Epidermal melanocyte (primary cell): ENCODE measurements at regions not wholly inside any gene's neighbourhood (a gene's known extent, or its start where the extent isn't known, plus 50 kb on each side); places are given as distances from the start of the nearest gene placed in this dataset.
A peak's percentile ranks its signal among the peaks of the same experiment; 100 is the strongest.

Experiments used
- DNase-seq: peaks from one replicate; pipeline ENCODE4 v3.0.0; 2011; ENCODE audit warnings: low spot score; ENCODE audit not compliant: insufficient read length

GRCh38 chr2:42859006-42859552 is 66.7 kb upstream of the HAAO start:
- DNase-seq, result peak; percentile 46

DNA sequence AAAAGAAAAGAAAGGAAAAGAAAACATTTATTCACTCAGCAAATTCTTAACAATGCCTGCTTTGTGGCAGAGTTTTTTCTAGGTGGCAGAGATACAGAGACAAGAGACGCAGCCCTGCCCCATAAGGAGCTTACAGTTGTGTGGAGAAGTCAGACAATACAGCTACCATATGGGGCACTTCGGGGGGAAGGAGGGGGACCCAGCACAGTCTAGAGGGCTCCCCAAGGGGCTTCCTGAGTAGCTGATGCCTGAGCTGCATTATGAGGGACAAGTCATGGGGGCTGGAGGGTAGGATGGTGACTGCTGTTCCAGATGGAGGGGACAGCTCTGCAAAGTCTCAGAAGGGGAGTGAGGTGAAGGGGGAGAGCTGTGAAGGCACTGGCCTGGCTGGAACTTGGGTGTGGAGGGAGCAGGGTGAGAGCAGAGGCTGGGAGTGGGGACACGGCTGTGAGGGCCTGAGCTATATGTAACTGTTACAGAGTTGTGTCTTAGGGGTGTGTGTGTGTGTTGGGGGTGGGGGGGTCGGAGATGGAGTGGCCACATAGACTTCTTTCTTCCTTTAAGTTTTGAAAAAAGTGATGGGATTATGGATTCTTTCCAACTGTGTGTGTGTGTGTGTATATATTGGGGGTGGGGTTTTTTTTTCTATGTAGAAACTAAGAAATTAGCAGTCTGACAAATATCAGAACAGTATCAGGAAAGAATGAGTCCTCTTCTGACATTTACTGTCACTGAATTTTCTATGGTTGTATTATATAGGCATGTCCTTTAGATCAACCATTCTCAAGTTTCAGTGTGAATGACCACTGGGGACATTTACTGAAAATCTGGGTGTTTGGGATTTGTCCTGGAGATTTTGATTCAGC is 66.0 kb upstream of the HAAO start:
- DNase-seq, result no peak

DNA sequence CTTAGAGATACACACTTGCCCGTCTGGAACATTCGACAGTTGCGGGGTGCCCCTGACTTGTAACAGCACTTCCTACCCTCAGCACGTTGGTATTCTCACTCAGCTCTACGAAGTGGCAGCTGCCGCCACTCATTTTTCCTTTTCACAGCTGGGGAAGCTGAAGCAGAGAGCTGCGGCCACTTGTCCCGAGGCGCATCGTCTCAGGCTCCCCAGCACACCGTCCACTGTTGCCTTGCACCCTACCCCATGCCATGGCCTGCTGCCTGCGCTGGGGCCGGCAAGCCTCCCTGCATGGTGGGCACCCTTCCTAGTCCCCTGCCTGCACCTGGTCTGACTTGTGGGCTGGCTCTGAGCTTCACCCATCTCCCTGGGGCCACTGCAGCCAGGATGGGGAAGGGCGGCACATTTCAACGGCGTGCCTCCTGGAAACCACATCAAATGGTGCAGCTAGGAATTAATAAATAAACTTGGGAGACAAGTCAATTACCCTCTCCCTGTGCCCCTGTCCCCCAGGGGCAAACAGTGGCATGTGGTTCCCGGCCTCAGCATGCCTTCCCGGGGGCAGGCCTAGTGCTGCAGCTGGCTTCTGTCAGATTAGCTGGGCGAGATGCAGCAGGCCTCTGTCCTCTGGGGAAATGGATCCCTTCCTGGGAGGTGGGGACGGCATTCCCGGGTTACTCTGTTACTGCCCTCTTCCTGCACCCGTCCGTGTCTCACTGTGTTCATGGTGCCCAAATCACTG is 64.7 kb upstream of the HAAO start:
- no peak for DNase-seq

DNA sequence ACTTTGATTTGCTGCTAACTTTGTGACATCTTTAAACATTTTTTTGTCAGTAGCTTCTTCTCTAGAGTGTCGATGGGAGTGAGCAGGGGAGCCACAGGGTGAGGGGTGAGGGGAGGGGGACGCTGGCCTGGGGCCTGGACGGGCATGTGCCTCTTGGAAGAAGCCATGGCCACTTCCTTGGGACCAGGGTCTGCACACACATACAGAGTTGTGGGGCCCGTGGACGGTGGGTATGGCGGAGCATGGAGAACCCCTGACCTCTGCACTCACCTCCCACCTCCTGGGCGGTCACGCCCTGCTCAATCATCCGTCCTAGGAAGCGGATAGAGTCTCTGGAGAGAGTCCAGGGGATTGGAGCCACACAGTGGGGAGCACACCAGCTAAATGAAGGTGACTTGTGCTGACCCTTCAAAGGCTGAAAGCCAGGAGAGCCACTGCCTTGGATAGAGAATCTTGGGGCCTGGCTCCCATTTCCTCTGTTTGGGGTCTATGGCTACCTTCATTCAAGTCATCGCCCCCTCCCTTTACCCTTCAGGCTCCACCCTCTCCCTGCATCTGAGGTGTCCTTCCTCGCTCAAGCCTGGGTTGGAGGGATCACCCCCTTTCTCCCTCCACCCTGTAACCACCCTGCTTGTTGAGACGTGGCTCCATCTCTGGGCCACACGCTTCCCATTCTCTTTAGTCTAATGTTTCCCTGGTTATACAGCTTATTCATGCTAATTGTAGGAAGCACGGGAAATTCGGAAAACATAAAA is 63.9 kb upstream of the HAAO start:
- DNase-seq, result no peak

DNA sequence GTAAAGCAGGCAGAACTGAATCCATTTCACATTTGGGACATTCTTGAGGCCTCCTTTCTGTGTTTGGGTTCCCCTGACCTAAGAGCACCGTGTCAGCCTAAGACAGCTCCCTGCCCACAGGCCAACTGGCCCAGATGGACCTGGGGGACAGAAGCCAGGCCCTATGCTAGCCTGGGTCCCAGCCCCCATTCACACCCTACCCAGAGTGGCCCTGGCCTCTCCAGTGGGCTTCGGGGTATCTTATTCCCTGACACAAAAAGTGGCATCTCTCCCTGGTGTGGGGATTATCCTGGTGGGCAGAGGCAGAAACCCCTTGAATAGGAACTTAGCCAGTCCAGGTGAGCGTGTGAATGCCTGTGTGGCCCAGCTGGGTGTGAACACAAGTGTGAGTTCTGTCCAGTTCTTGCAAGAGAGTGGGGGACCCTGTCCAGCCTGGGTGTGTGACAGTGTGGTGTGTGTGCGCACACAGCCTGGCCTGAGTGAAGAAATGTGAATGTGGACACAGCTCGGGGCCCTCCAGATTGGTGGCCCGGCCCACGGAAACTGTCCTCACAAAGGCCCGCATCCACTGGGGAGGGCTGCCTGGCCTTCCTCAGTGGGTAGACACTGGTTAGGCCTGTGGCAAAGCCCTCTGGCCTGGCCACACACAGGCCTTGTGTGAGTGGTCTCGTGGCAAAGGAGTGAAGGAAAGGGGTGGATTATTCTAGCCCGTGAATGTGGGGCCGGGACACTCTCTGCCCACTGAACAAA is 63.0 kb upstream of the HAAO start:
- DNase-seq, result no peak

GRCh38 chr2:42854207-42854818 is 61.9 kb upstream of the HAAO start:
- DNase-seq, result no peak

- DNase-seq, result no peak
Measured at GRCh38 chr2:42853549-42854206, 61.3 kb upstream of the HAAO start.

DNA sequence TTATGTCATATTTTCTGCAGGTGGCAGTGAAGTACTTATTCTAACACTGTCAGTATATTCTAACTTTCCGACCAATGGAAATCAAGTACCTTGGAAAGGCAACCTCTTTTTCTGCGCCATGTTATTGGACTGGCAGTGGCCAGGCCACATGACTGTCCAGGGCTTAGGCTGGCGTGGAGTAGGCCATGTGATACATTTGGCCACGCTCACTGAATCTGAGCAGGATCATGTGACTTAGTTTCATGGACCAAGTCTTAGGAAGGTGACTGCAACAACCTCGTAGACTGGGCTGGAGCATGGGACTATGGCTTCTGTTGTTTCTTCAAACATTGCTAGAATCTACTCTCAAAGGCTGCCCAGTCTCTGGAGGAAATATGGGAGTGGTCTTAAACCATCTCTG is 60.4 kb upstream of the HAAO start:
- no peak for DNase-seq

GRCh38 chr2:42851740-42852250 is 59.4 kb upstream of the HAAO start:
- DNase-seq, result no peak

GRCh38 chr2:42851186-42851585 is 58.8 kb upstream of the HAAO start:
- no peak for DNase-seq

- DNase-seq, result no peak
Measured at GRCh38 chr2:42850016-42850805, 57.8 kb upstream of the HAAO start.

DNA sequence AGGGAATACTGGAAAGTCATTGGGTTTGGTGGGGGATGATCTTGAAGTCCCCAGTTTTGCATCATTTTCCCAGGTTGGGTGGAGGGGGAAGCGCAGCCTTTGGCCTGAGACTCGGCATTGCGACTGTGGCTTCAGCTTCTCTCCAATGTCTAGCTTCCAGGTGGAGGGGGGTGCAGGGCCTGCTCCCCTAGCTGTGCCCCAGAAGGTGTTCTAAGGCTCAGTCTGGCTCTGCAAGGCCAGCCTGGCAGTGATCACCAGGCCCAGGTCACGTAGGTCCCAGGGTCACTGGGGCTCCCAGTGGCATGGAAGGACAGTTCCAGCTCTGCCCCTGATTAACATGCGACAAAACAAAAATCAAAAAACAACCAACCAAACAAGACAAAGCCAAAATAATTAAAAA is 56.9 kb upstream of the HAAO start:
- no peak for DNase-seq

DNA sequence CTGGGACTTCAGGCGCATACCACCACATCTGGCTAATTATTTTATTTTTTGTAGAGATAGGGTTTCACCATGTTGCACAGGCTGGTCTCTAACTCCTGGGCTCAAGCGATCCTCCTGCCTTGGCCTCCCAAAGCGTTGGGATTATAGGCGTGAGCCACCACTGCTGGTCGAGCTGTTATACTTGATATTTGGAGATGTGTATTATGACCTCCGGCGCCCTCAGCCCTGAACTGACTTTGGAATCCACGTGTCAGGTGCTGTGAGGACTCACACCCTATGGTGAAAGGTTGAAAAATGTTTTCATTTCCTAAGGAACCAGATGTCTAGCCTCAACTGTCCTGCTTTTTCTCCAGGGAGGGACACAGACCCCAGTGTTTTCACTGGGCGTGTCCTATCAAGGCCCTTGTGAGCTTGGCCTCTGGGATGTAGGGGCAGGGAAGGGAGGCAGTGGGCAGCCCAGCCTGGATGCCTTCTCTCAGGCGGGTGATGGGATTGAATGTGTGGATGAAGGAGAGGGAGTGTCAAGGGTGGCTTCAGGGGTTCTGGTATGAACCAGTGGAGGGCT is 56.4 kb upstream of the HAAO start:
- DNase-seq, result no peak

- DNase-seq, result no peak
Measured at GRCh38 chr2:42848265-42848664, 55.9 kb upstream of the HAAO start.

- DNase-seq, result no peak
Measured at GRCh38 chr2:42847596-42848151, 55.3 kb upstream of the HAAO start.

GRCh38 chr2:42846932-42847595 is 54.7 kb upstream of the HAAO start:
- DNase-seq, result no peak

GRCh38 chr2:42846026-42846425 is 53.6 kb upstream of the HAAO start:
- DNase-seq, result no peak
